ENCODE measurements at regions not wholly inside any gene's neighbourhood (a gene's known extent, or its start where the extent isn't known, plus 50 kb on each side); places are given as distances from the start of the nearest gene placed in this dataset.

GRCh38 chr20:10921491-10922010 lies 247.8 kb upstream of the JAG1 start:
- H3K4me3 ChIP-seq (ENCODE audit: low read depth, low read length): no peak overlapping the region
- H3K4me1 ChIP-seq (ENCODE audit: control insufficient read depth, insufficient read depth, low read length): peaks cover 9% of the 10 kb centered on the region; the same call in 1 of the 2 replicates
- H3K36me3 ChIP-seq (ENCODE audit: control insufficient read depth, insufficient read depth, low read length): no peaks in the 10 kb centered on the region
- H3K27me3 ChIP-seq (ENCODE audit: control insufficient read depth, insufficient read depth, low read length): no peaks in the 10 kb centered on the region
- H3K9me3 ChIP-seq (ENCODE audit: control insufficient read depth, insufficient read depth, low read length): no peaks in the 10 kb centered on the region
- no peak overlapping the region for H3K9ac ChIP-seq (ENCODE audit: low read depth, low read length)
- H3K27ac ChIP-seq (ENCODE audit: low read depth, low read length): no peak overlapping the region

- no peak overlapping the region for H3K27ac ChIP-seq (ENCODE audit: low read depth, low read length)
- no peak overlapping the region for H3K9ac ChIP-seq (ENCODE audit: low read depth, low read length)
- no peak overlapping the region for H3K4me3 ChIP-seq (ENCODE audit: low read depth, low read length)
Observed at GRCh38 chr20:10922506-10922905, 248.7 kb upstream of the JAG1 start.

GRCh38 chr20:10922941-10923340 lies 249.1 kb upstream of the JAG1 start:
- Histone ChIP-seq H3K4me3 (ENCODE audit: low read depth, low read length) (no peak overlapping the region), H3K27ac (ENCODE audit: low read depth, low read length) (no peak overlapping the region), H3K9me3 (ENCODE audit: control insufficient read depth, insufficient read depth, low read length) (no peaks in the 10 kb centered on the region), H3K27me3 (ENCODE audit: control insufficient read depth, insufficient read depth, low read length) (no peaks in the 10 kb centered on the region), H3K4me1 (ENCODE audit: control insufficient read depth, insufficient read depth, low read length) (peaks cover 9% of the 10 kb centered on the region; the same call in 1 of the 2 replicates), H3K9ac (ENCODE audit: low read depth, low read length) (no peak overlapping the region), H3K36me3 (ENCODE audit: control insufficient read depth, insufficient read depth, low read length) (no peaks in the 10 kb centered on the region)

More at GRCh38 chr20:10922506-10922905, 248.7 kb upstream of the JAG1 start:
- Histone ChIP-seq H3K4me1 (ENCODE audit: control insufficient read depth, insufficient read depth, low read length) (peaks cover 9% of the 10 kb centered on the region; the same call in 1 of the 2 replicates), H3K36me3 (ENCODE audit: control insufficient read depth, insufficient read depth, low read length) (no peaks in the 10 kb centered on the region), H3K9me3 (ENCODE audit: control insufficient read depth, insufficient read depth, low read length) (no peaks in the 10 kb centered on the region), H3K27me3 (ENCODE audit: control insufficient read depth, insufficient read depth, low read length) (no peaks in the 10 kb centered on the region)

- H3K4me1 ChIP-seq (ENCODE audit: control insufficient read depth, insufficient read depth, low read length): peaks cover 12% of the 10 kb centered on the region; the same call in 1 of the 2 replicates
- no peaks in the 10 kb centered on the region for H3K9me3 ChIP-seq (ENCODE audit: control insufficient read depth, insufficient read depth, low read length)
- H3K9ac ChIP-seq (ENCODE audit: low read depth, low read length): no peak overlapping the region
- H3K4me3 ChIP-seq (ENCODE audit: low read depth, low read length): no peak overlapping the region
- H3K27ac ChIP-seq (ENCODE audit: low read depth, low read length): no peak overlapping the region
- no peaks in the 10 kb centered on the region for H3K27me3 ChIP-seq (ENCODE audit: control insufficient read depth, insufficient read depth, low read length)
- no peaks in the 10 kb centered on the region for H3K36me3 ChIP-seq (ENCODE audit: control insufficient read depth, insufficient read depth, low read length)
Observed at GRCh38 chr20:10924644-10925201, 250.9 kb upstream of the JAG1 start.

GRCh38 chr20:10925767-10926166 lies 252.0 kb upstream of the JAG1 start:
- no peak overlapping the region for H3K4me3 ChIP-seq (ENCODE audit: low read depth, low read length)

GRCh38 chr20:10927011-10927583 lies 253.3 kb upstream of the JAG1 start:
- no peaks in the 10 kb centered on the region for H3K27me3 ChIP-seq (ENCODE audit: control insufficient read depth, insufficient read depth, low read length)
- H3K9ac ChIP-seq (ENCODE audit: low read depth, low read length): no peak overlapping the region
- peaks cover 12% of the 10 kb centered on the region; the same call in 1 of the 2 replicates for H3K4me1 ChIP-seq (ENCODE audit: control insufficient read depth, insufficient read depth, low read length)
- no peak overlapping the region for H3K4me3 ChIP-seq (ENCODE audit: low read depth, low read length)
- H3K9me3 ChIP-seq (ENCODE audit: control insufficient read depth, insufficient read depth, low read length): no peaks in the 10 kb centered on the region
- no peaks in the 10 kb centered on the region for H3K36me3 ChIP-seq (ENCODE audit: control insufficient read depth, insufficient read depth, low read length)
- no peak overlapping the region for H3K27ac ChIP-seq (ENCODE audit: low read depth, low read length)

More at GRCh38 chr20:10925767-10926166, 252.0 kb upstream of the JAG1 start:
- H3K4me1 ChIP-seq (ENCODE audit: control insufficient read depth, insufficient read depth, low read length): peaks cover 12% of the 10 kb centered on the region; the same call in 1 of the 2 replicates
- H3K9me3 ChIP-seq (ENCODE audit: control insufficient read depth, insufficient read depth, low read length): no peaks in the 10 kb centered on the region
- H3K36me3 ChIP-seq (ENCODE audit: control insufficient read depth, insufficient read depth, low read length): no peaks in the 10 kb centered on the region
- no peaks in the 10 kb centered on the region for H3K27me3 ChIP-seq (ENCODE audit: control insufficient read depth, insufficient read depth, low read length)
- H3K9ac ChIP-seq (ENCODE audit: low read depth, low read length): no peak overlapping the region
- H3K27ac ChIP-seq (ENCODE audit: low read depth, low read length): no peak overlapping the region

- Histone ChIP-seq H3K4me3 (ENCODE audit: low read depth, low read length) (no peak overlapping the region), H3K9me3 (ENCODE audit: control insufficient read depth, insufficient read depth, low read length) (no peaks in the 10 kb centered on the region), H3K27ac (ENCODE audit: low read depth, low read length) (no peak overlapping the region), H3K4me1 (ENCODE audit: control insufficient read depth, insufficient read depth, low read length) (0 out of 2 replicates have a peak, but pooled peaks cover 3% of the 10 kb centered on the region), H3K9ac (ENCODE audit: low read depth, low read length) (no peak overlapping the region), H3K27me3 (ENCODE audit: control insufficient read depth, insufficient read depth, low read length) (no peaks in the 10 kb centered on the region), H3K36me3 (ENCODE audit: control insufficient read depth, insufficient read depth, low read length) (no peaks in the 10 kb centered on the region)
Observed at GRCh38 chr20:10927936-10928840, 254.4 kb upstream of the JAG1 start.

- Histone ChIP-seq H3K9me3 (ENCODE audit: control insufficient read depth, insufficient read depth, low read length) (no peaks in the 10 kb centered on the region), H3K9ac (ENCODE audit: low read depth, low read length) (no peak overlapping the region), H3K27ac (ENCODE audit: low read depth, low read length) (no peak overlapping the region), H3K4me3 (ENCODE audit: low read depth, low read length) (no peak overlapping the region), H3K27me3 (ENCODE audit: control insufficient read depth, insufficient read depth, low read length) (no peaks in the 10 kb centered on the region), H3K36me3 (ENCODE audit: control insufficient read depth, insufficient read depth, low read length) (no peaks in the 10 kb centered on the region), H3K4me1 (ENCODE audit: control insufficient read depth, insufficient read depth, low read length) (0 out of 2 replicates have a peak, but pooled peaks cover 2% of the 10 kb centered on the region)
Observed at GRCh38 chr20:10928841-10929421, 255.1 kb upstream of the JAG1 start.

- H3K4me3 ChIP-seq (ENCODE audit: low read depth, low read length): no peak overlapping the region
- no peaks in the 10 kb centered on the region for H3K36me3 ChIP-seq (ENCODE audit: control insufficient read depth, insufficient read depth, low read length)
- H3K27ac ChIP-seq (ENCODE audit: low read depth, low read length): no peak overlapping the region
- H3K9me3 ChIP-seq (ENCODE audit: control insufficient read depth, insufficient read depth, low read length): no peaks in the 10 kb centered on the region
- H3K9ac ChIP-seq (ENCODE audit: low read depth, low read length): no peak overlapping the region
- H3K4me1 ChIP-seq (ENCODE audit: control insufficient read depth, insufficient read depth, low read length): no peaks in the 10 kb centered on the region
- H3K27me3 ChIP-seq (ENCODE audit: control insufficient read depth, insufficient read depth, low read length): no peaks in the 10 kb centered on the region
Observed at GRCh38 chr20:10935658-10936402, 262.0 kb upstream of the JAG1 start.

GRCh38 chr20:10936786-10937185 lies 263.0 kb upstream of the JAG1 start:
- Histone ChIP-seq H3K9me3 (ENCODE audit: control insufficient read depth, insufficient read depth, low read length) (no peaks in the 10 kb centered on the region), H3K27me3 (ENCODE audit: control insufficient read depth, insufficient read depth, low read length) (no peaks in the 10 kb centered on the region), H3K36me3 (ENCODE audit: control insufficient read depth, insufficient read depth, low read length) (no peaks in the 10 kb centered on the region)

More at GRCh38 chr20:10936786-10937185, 263.0 kb upstream of the JAG1 start:
- Histone ChIP-seq H3K4me1 (ENCODE audit: control insufficient read depth, insufficient read depth, low read length) (no peaks in the 10 kb centered on the region), H3K9ac (ENCODE audit: low read depth, low read length) (no peak overlapping the region), H3K27ac (ENCODE audit: low read depth, low read length) (no peak overlapping the region), H3K4me3 (ENCODE audit: low read depth, low read length) (no peak overlapping the region)

Measured in HUES48 (cell line).